NCI-H1417 treated with DMSO at 0.1 percent for 48 hours (cell line): ENCODE measurements at regions not wholly inside any gene's neighbourhood (a gene's known extent, or its start where the extent isn't known, plus 50 kb on each side); places are given as distances from the start of the nearest gene placed in this dataset.

Source experiments
- DNase-seq: peaks from one replicate; lab custom pipeline; 2025; lab: John Stamatoyannopoulos, UW

DNA sequence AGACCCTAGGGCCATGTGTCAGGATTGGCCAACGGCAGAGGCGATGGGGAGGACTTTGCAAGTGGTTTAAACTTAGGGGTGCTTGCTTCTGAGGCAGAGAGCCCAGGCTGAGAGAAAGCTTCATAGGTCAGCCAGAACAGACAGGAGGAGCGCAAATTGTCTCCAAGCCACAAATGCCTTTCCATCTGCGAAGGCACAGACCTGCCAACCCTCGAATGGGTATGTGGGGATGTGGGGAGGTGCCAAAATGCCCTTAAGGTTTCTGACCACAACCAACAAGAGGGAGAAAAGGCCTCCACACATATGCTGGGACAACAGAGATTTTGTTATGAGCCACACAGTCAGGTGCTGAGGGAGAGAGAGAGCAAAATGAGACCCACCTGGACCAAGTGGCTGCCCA is 283.6 kb downstream of the CYP26B1 start:
- no peak for DNase-seq

GRCh38 chr2:71863396-71863795 is 284.3 kb downstream of the CYP26B1 start:
- DNase-seq = no peak

- no peak for DNase-seq
Observed at GRCh38 chr2:71862921-71863320, 284.7 kb downstream of the CYP26B1 start.

- DNase-seq = no peak
Observed at GRCh38 chr2:71861186-71862160, 286.2 kb downstream of the CYP26B1 start.

DNA sequence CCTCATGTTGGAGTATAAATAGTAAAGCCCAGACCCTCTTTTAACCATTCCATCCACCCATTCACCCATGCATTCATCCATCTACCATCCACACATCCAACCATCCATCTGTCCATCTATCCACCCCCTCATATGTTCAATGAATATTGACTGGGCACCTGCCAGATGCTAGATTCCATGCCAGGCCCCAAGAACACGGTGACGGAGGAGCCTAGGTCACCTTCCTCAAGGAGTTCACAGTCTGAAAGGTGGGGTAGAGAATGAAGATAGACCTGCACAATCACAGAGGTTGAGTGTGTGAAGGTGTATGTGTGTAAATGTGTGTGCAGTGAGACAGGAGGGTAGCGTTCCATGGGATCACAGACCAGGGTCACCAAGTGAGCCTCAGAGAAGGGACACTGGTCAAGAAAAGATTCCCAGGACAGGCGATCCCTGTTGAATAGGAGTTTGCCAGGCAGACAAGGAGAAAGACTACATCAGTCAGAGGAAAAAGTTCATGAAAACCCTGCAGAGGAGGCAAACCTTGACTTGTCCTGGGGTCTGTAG is 287.2 kb downstream of the CYP26B1 start:
- DNase-seq = no peak

DNA sequence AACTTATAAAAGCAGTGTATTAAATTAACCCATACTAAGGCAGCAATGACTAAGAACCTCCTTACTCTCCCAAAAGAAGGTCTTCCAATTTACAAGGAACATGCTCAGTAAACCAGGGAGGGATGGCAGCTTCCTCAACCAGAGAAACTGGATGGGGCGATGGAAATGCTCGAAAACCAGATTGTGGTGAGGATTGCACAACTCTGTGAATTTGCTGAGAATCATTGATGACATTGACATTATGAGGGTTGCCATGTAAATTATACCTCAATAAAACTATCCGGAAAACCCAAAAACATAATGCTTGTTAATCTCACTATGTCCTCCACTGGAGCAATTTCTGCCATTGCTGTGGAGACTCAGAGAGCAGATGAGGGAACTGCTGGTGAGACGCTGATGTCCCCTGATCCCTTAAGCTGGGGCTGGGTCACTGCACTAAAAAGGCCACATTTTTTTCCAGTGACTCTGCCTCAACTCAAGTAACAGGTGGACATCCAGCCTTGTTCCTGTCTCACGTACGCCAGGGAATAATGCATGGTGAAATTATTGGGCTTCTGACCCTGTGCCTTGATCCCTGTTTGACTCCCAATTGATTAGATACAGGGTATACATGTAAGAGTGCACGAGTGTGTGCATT is 288.3 kb downstream of the CYP26B1 start:
- DNase-seq = no peak

- no peak for DNase-seq
Observed at GRCh38 chr2:71858071-71858470, 289.6 kb downstream of the CYP26B1 start.

- DNase-seq = no peak
Observed at GRCh38 chr2:71857636-71858035, 290.0 kb downstream of the CYP26B1 start.

DNA sequence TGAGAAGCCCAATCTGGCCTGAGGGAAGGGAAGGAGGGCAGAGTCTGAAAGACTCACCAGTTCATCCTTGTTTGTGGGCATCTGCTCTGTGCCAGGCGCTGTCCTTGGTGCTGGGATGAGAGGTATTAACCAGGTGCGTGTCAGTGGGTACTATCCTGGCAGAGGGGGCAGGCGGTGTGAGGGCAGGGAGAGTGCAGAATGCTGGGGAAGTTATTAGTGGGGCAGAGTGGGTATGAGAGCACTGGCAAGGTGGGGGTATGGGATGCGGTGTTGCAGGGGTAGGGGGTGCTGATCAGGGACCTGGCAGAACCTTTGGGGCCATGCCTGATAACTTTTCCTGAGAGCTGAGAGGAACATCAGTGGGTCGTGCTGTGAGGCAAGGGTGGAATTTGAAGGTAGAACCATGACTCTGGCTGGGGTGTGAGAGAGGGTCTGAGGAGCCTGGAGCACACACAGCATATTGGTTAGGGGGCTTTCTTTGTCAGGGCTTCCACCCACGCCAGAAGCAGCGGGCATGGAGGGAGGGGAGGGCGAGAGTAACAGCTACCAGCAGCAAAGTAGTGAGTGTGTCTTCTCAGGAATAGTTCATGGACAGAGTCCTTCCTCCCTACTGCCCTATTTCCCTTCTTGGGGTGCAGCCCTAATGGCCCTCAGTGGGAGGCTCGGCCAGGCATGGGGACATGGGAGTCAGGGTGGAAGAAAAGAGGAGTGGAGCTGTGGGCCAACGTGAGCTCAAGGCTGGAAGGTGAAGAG is 290.7 kb downstream of the CYP26B1 start:
- DNase-seq = no peak

GRCh38 chr2:71853858-71854257 is 293.8 kb downstream of the CYP26B1 start:
- no peak for DNase-seq

DNA sequence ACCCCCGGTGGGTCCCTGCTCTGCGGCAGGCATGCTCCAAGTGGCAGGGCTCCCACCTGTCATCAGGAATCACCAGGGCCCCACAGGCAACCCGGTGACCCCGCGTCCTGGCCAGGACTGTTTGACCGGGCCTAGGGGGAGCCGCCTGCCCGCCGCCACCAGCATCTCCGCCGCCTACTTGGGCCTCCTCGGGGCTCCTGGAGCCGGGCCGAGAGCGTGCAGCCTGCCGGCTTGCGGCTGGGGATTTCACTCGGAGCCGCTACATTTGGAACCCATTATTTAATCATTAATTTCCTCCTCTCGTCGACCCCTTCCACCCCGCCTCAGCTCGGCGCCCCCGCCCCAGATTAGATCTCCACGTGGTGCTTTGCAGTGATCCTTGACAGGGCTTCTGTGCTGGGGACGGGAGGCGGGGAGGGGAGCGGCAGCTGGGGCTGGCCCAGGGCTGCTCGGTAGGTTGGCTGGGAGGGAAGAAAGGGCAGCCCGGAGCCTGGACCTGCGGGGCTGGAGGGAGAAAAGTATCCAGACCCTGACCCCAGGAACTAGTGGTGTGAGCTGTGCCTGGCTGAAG is 295.4 kb downstream of the CYP26B1 start:
- no peak for DNase-seq

- no peak for DNase-seq
Observed at GRCh38 chr2:71851094-71851750, 296.4 kb downstream of the CYP26B1 start.

DNA sequence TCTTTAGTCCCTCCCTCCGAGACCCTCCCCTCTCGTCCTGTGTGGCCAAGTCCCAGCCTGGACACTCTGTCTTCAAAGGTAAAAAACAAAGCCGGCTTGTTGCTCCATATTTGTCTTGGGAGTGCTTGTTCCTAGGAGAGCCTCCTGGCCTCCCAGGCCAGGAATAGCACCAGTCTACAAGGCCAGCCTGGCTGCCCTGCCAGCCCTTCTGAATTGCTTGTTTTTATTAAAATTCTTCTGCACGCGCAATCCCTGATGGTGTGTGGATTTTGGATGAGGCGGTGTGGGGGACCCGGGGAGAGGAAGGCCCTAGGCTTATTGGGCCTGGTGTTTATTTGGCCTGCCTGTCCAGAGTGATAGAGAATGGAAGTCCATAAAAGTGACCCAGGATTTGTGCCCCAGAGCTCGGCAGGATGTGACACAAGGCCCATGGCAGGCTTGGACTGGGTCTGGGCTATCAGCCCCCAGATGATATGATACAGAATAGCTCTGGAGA is 297.3 kb downstream of the CYP26B1 start:
- DNase-seq = no peak

GRCh38 chr2:71849607-71850305 is 297.9 kb downstream of the CYP26B1 start:
- DNase-seq = no peak

- DNase-seq = no peak
Observed at GRCh38 chr2:71849111-71849510, 298.6 kb downstream of the CYP26B1 start.

DNA sequence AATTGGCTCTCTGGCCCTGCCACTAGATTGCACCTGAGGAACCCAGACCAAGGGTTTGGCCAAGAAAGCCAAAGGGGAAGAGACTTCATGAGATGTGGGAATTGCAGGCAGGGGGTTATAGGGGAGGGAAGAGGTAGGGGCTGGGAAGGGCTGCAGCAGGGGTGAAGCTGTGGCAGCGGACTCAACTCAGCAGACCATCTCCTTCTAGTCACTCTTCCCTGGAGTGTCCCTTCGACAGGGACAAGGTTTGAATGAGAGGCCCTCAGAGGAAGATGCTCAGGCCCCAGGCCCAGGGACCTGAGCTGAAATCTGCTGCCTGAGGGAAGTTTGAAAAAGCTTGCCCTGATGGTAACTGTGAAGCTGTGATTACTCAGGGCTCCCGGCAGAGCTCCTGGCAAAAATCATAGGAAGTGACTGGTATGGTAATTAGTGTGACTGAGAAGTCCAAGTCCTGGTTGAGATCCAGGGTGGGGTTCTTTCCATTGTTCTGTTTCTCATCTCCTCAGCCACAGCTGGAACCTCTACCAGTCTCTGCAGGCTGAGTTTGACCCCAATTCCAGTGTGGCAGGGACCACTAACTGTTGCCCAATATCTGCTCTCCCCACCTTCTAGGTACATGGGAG is 300.9 kb downstream of the CYP26B1 start:
- no peak for DNase-seq

DNA sequence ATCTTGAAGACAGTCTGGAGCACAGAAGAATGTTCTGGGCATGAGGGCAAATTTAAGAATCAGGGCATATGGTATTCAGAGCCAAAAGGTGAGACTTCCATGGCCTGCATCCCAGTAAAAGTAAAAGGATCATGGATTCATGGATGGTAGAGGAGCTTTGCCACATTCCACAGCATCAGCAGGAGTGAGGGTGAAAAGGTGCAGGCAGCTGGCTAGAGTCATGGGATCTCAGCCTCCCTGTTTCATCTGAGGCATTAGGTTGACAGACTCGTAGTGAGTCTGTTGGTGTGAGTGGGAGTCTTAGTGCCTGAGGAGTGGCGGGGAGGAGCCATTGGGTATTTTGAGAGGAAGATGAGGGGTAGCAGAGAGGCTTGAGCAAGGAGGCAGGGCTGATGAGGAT is 301.6 kb downstream of the CYP26B1 start:
- no peak for DNase-seq

- no peak for DNase-seq
Observed at GRCh38 chr2:71844967-71845366, 302.7 kb downstream of the CYP26B1 start.

DNA sequence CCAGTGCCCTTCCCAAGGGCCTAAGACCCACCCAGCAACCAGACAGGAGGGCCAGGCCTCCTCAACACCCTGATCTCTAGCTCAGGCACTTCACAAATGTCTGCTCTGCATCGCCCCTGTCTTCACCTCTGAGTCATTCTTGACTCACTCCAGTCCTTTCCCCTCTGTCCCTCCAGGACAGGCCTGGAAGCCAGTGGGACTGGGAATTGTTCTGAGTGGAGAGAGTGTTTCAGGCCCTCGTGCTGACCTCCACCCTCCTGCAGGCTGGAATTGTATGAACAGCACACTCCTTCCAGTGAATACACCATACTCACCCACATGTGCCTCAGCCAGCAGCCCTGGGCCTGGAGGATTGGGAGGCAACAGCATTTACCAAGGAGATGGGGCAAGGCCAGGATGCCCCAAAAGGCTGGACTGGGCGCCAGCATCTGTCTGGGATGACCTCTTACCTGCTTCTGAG is 304.2 kb downstream of the CYP26B1 start:
- no peak for DNase-seq

DNA sequence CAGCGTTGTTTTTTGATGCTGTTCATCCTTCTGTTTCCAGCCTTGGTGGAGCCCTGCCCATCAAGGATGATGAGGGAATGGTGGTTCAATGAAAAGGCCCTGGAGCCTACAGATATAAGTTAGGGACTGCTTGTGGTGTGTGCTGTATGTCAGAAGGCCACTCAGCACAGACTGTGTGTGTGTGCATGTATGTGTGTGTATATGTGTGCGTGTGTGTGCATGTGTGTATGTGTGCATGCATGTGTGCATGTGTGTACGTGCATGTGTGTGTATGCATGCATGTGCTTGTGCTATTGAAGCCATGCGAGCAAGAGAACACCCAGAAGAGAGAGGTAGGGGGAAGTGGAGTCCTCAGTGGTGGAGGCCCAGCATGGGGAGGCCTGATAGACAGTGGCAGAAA is 304.9 kb downstream of the CYP26B1 start:
- DNase-seq = no peak
